Kidney epithelial cell (primary cell): ENCODE measurements at regions not wholly inside any gene's neighbourhood (a gene's known extent, or its start where the extent isn't known, plus 50 kb on each side); places are given as distances from the start of the nearest gene placed in this dataset.

Experiments
- DNase-seq: peaks from one replicate; pipeline ENCODE4 v3.0.0-alpha.2; 2010; ENCODE audit warnings: low read depth
- H3K27me3 ChIP-seq: 2 replicates; pipeline ENCODE4 v1.6.0; 2011; ENCODE audit warnings: low read length; ENCODE audit not compliant: control insufficient read depth, insufficient read depth
- H3K36me3 ChIP-seq: 2 replicates; pipeline ENCODE4 v1.5.1; 2011; ENCODE audit warnings: low read length; ENCODE audit not compliant: control insufficient read depth, insufficient read depth
- H3K4me3 ChIP-seq: 2 replicates; pipeline ENCODE4 v1.5.1; 2011; ENCODE audit warnings: low read depth, mild to moderate bottlenecking, control low read depth, low read length
- CTCF ChIP-seq: IDR thresholded peaks from 2 replicates; pipeline ENCODE4 v1.5.1; 2011; ENCODE audit warnings: mild to moderate bottlenecking, moderate library complexity, low read length, control low read depth, inconsistent platforms; ENCODE audit not compliant: insufficient read depth, poor library complexity, severe bottlenecking

DNA sequence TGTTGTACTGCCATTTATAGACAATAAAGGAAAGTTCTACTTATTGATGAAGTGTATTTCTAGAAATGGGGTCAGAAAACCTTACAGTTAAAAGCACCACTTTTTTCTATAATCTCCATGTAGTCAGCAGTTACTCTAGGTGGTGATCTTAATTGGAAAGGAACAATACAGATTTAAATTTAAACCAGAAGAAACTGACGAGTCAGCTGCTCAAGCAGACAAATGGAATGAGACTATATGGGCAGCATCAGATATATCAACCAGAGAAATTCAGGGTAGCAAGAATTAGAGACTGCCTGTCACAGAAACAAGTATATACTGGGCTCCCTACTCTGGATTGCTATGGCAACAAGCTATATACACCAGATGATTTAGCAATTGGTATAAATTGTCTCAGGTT lies 99.6 kb upstream of the SCG2 start:
- TF ChIP-seq CTCF: no peak
- no peaks in the 10 kb centered on the region for H3K36me3 ChIP-seq
- no peak for DNase-seq
- H3K4me3 ChIP-seq: no peak overlapping the region
- no peaks in the 10 kb centered on the region for H3K27me3 ChIP-seq

DNA sequence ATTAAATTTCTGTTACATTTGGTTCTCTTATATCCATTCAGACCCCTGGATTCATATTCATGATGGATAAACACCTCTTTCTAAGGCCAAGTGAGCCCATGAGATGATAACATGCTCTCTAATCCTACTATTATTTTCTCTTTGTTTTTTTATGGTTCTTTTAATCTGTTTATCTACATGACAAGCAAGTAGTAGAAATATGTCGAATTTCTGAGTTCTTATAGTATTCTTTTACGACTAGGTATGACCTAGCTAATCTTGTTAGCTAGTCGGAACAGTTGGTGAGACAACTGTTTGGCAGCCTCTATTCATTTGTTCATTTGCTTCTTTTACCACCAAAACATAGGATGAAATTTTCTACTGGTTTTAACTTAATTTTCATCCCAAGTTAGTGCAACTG lies 98.1 kb upstream of the SCG2 start:
- no peak for DNase-seq
- Histone ChIP-seq H3K36me3 (no peaks in the 10 kb centered on the region), H3K4me3 (no peak overlapping the region), H3K27me3 (no peaks in the 10 kb centered on the region)
- TF ChIP-seq CTCF: no peak

GRCh38 chr2:223697892-223698645 lies 95.9 kb upstream of the SCG2 start:
- DNase-seq: peak; percentile 50
- TF ChIP-seq CTCF: no peak
- Histone ChIP-seq H3K36me3 (no peaks in the 10 kb centered on the region), H3K4me3 (no peak overlapping the region), H3K27me3 (no peaks in the 10 kb centered on the region)

DNA sequence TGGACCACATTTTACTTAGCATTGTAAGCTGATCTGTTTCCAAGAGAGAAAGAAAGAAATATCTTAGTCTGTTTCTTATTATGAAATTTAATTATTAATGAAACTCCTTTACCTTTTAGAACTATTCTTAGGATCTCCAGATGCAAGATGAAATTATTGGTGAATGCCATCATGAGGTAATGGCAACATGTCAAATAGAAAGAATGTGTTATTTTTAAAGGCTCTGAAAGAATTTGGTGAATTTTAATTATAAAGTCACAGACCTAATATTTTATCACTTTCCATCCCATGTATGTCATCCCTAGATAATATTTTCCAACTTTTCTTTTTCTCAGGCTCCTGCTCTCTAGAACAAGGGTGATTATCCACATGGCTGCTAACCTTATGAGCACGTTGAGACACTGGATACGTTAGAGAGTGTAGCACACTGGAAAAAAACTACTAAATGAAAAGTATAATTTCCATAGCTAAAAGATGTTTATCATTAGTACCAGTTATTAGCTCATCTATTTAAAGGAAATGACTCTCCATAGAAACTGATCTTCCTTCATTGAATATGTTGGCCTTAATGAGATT lies 95.2 kb upstream of the SCG2 start:
- H3K27me3 ChIP-seq: no peaks in the 10 kb centered on the region
- no peak for TF ChIP-seq CTCF
- H3K4me3 ChIP-seq: no peak overlapping the region
- DNase-seq: no peak
- H3K36me3 ChIP-seq: no peaks in the 10 kb centered on the region

- DNase-seq: peak; percentile 23
- no peaks in the 10 kb centered on the region for H3K27me3 ChIP-seq
- no peaks in the 10 kb centered on the region for H3K36me3 ChIP-seq
- no peak overlapping the region for H3K4me3 ChIP-seq
- no peak for TF ChIP-seq CTCF
These were observed 94.6 kb upstream of the SCG2 start for GRCh38 chr2:223696719-223697118.

DNA sequence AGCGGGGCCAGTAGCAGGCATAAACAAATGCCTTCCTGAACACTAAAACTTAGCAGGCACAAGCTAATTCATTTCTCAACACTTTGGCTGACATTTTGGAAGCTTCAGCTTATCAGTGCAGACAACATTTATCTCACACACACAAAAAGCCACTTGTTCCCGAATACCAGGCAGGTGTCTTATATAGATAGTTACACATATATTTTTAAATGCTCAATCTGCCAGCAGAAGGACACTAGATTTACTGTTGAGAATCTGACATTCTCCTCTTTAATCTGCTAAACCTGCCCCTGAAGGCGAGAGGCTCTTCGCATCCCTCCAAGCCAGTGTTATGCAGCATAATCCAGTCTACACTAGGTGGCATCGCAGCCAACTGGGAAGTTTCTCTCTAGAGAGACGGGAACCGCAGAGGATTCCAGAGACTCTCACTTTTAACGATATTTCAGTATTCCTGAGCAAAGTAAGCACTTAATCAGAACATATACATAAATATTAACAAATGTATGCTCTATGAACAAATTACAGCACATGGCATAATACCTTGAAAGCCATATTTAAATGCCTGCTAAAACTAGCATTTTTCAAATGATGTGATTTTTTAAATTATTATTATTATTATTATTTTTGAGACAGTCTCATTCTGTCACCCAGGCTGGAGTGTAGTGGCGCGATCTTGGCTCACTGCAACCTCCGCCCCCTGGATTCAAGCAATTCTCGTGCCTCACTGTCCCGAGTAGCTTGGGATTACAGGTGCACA lies 90.2 kb upstream of the SCG2 start:
- no peaks in the 10 kb centered on the region for H3K36me3 ChIP-seq
- H3K27me3 ChIP-seq: no peaks in the 10 kb centered on the region
- peak; percentile 82 for TF ChIP-seq CTCF
- DNase-seq: no peak
- H3K4me3 ChIP-seq: no peak overlapping the region
